HG02973 (cell line): ENCODE measurements at regions not wholly inside any gene's neighbourhood (a gene's known extent, or its start where the extent isn't known, plus 50 kb on each side); places are given as distances from the start of the nearest gene placed in this dataset.

Experiments used
- ATAC-seq: cut with Tn5 transposase; IDR thresholded peaks from one replicate; pipeline ENCODE4 v1.9.1; 2021; ENCODE audit warnings: moderate library complexity; ENCODE audit not compliant: unreplicated experiment

DNA sequence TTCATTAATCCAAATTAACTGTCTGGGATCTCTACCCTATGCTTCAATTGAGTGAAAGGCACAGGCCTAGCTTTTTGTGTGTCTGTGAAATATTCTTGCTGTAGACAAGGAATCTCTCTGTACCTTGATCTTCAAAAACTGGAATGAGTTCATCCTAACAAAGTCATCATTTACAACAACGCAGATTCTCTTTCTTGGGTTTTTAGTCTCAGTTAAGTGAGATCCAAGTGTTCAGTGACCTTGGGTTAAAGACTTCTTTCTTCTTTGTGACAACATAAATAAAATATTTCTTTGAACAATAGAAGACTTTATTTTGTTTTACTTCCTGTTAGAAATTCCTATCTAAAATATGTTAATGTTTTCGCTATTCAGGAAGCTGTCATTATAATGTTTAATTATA is 192.2 kb upstream of the LMNTD1 start:
- no peak for ATAC-seq

DNA sequence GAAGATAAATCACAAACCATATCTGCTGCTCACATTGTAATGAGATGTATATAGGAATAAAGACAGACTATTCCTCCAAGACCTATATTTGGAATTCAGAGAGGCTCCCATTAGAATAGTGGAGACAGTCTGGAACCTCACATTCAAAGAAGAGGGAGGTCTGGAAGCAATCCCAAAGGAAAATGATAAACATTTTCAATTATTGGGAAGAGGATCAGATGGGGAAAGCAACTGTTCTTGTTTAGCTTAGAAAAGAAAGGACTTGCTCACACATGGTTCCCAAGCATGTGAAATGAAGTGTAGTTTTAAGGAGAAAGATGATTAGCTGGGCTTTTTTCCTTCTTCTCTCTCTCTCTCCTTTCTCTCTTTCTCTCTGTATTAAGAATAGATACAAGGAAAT is 193.0 kb upstream of the LMNTD1 start:
- no peak for ATAC-seq

DNA sequence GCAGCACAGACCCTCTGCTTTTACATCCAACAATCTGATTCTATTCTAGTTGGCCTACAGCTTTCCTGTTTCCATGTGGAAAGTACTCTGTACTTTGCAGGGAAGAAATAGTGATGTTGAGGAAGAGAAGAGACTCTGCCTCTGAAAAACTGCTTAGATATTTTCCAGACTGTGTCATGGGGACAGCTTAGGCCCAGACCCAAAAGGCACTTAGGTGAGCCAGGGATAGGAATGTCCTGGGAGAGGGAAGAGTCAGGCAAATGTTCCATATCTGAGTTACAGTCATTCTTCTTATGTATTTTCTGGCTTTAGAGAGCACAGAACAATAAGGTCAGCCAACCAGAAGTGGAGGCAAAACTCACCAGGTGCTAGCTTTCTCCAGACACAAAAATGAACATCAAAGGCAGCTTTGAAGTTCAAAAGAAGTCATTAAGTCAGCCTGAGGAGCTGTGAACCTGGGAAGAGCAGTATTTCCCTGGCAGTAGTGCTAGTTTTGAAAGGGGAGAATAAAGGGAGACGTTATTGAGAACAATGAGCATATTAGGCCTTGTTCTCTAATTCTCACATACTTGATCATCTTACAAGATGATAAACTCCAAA is 199.7 kb upstream of the LMNTD1 start:
- no peak for ATAC-seq

DNA sequence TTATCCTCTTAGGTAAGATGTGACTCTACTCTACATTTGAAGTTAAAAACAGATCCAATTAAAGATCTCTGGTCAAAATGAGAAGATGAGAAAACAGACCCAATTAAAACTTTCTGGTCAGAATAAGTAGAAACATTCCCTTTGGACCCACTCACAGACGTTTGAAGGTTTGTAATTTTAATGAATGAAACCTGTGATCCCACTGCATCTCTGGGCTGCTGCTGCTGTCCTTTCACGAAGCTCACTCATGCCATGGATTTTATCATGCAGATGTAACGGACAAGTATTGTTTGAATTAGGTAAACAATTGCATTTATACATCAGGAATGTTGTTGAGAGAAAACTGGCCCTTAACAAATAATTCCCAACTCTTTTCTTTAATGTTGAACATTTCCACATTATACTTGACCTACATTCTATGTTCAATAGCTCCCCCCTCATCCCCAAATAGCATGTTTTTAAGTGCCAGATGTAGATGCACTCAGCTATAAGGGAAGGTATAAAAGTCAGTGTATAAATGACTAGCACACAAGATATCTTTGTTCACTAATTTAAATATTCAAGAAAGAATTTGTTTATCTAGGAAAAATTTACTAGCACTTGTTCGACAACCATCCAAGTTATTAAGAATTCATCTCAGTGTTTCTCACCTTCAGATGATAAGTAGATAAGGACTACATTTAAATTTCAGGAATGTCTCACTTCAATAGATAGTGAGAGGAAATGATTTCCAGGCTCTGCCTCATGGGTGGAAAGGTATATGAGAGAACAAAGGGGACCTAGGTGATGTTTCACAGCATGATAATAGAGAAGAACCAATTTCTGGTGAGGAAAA is 202.3 kb upstream of the LMNTD1 start:
- no peak for ATAC-seq

DNA sequence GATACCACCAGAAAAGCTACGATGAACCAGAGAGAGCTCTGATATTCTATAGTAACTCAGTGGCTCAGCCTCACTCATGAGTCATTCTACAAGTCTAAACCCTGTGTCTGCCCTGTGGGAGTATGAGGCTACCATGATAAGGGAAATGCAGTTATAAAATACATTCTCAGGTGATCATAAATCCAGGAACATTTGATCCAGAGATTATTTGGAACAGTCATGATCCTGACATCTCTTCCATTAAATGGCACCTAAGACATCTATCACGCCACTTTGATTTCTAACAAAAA is 202.6 kb upstream of the RASSF8 start:
- ATAC-seq, result no peak

DNA sequence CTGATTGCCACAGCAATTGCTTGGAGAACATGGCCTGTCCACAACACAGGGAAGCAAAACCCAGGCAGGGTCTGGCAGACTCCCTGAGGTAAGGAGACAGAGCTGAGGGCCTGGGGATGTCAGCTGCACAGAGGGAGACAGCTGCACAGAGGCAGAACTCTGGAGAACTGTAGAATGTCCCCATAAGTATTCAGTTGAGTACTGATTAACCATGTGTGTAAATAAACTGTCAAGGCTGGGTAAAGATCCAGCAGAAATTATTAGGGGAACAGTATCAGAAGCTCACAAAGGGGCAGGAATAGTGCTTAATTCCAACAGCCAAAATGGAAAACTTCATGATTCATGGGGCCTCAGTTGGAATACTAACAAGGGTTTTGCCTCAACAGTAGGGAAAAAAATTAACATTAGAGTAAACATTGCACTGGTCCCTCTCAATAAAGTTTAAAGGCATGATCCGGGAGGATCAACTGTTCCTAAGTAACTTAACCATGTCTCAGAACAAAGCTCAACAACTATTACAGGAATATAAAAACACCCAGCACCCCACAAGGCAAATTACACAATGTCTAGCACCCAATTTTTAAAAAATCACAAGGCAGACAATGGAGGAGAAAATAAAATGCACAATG is 201.3 kb upstream of the RASSF8 start:
- no peak for ATAC-seq

DNA sequence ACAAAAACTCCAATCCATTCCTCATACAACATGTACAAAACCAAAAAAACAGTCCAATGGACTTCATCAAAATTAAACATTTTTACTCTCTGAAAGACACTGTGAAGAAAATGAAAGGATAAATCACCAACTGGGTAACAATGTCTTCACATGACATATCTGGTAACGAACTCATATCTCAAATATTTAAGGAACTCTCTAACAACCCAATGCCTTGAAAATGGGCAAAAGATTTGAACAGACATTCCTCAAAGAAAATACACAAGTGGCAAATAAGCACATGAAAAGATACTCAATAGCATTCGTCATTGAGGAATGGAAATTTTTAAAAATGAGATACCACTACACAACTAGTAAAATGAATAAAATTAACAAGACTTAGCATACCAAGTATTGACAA is 198.7 kb upstream of the RASSF8 start:
- no peak for ATAC-seq

DNA sequence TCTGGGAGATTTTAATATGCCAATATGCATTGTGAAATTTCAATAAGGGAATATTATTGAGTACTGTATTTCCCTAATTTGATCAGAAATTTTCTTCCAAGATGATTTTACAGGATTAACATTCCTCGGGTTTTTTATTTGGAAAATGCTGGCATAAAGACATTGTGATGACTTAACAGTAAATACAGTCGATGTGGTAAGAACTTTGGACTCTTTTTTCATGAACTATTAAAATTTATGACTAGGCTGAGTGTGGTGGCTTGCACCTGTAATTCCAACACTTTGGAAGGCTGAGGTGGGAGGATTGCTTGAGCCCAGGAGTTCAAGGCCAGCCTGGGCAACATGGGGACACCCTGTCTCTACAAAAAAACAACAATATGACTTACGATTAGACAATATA is 197.1 kb upstream of the RASSF8 start:
- ATAC-seq, result no peak

DNA sequence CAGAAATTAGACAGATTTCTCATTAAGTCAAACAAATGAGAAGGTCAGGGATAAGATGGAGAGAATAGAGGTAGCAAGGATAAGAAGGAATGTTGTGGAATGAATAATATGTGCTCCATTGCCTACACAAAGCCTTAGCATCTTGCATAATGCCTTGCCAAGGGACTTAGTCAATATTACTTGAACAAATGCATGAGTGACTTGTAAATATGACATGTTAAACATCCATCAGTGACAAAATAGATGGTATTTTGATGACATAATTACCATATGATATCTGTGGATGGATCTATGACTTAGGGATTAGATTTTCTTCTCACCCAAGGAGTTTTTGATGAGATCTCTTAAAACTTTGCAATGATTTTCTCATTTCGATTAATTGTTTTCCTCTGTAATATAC is 194.1 kb upstream of the RASSF8 start:
- no peak for ATAC-seq

DNA sequence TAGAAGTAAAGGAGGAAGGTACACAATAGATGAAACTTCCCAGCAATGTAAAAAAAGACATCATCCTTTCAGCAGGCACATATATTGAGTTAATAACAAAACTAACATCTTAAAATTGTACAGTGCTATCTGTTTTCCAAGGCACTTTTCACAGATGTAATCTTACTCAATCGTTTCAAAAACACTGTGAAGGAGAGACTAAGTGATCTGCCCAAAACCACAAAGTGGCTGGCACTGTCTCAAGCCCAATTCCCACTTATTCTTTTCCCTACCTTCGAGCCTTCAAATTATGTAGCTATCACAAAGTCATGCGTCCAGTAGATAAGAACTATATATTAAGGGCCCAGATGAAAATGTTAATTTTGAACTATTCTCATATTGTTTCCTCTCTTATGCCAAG is 193.6 kb upstream of the RASSF8 start:
- ATAC-seq, result no peak

DNA sequence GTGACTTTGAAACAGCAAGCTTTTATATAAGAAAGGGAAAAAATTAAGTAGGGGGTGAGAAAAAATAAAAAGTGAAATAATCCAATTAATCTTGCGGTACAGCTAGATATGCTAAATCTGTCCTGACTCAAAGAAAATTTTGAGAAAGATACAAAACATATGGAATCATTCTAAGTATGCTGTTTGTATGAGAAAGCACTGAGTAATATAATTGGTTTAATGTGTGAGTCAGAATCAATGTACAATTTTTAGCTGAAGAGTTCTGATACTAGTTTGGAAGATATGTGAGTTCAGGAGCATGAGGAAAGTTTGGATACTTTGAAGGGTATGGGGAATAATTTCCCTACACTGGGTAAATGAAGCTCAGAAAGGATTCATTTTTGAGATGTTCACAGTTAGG is 190.9 kb upstream of the RASSF8 start:
- ATAC-seq, result no peak

DNA sequence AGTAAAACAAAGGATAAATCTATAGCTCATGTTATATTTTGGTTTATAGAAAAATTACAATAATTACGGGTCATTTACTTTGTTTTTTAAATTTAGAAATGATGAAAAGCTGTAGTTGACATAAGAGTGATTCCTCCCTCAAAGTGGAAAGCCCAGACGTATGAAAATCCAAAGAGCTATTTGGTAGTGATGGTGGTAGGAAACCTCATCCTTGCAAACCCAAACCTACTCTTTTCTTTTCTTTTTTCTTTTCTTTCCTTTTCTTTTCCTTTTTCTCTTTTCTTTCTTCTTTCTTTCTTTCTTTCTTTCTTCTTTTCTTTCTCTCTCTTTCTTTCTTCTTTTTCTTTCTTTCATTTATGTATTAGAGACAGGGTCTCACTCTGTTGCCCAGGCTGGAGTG is 190.3 kb upstream of the RASSF8 start:
- no peak for ATAC-seq

DNA sequence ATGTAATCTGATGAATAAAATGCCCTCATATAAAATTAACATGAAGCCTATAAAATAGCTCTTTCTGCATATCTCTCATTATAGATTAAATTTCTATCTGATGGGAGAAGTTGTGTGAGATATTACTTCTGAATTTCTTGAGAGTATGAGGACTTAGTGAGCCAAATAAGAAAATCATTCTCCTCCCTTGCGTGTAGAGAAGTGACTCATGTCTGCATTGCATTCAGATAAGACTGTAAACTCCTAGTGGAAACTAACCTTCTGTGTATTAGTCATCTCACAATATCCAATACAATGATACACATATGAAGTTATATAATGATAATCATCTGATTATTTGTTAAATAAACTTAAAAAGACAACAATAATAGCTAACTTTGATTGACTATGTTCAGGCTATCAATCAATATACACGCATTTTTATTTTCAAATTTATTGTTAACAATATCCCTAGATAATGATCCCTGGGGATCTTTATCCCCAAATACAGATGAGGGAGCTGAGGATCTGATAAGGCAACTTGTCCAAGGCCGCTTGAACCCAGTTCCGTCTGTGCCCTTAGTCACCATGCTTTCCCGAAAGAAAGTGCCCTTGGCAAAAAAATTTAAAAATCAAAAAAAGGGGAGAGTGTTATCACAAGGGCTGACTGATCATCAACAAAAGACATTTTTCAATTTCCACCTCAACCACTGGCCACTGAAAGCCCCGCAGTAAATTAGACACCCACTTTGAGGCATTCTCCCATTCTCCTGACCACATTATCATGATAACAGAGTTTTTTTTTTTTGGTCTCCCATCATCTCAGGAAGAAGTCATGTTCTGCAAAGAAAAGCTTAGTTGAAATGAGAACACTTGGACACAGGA is 189.2 kb upstream of the RASSF8 start:
- ATAC-seq, result no peak

DNA sequence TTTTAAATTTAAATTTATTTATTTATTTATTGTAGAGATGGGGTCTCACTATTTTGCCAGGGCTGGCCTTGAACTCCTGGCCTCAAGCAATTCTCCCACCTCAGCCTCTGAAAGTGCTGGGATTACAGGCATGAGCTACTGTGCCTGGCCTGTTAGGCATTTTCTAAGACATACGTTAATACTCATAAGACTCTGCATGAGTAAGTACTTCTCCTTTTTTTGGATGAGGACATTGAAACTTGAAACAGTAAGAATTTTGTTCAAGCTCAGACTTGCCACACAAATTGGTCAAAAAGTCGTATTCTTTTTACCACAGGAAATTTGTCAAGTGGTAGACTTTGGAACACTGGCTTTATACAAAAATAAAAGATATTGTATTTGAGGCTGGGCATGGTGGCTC is 187.4 kb upstream of the RASSF8 start:
- ATAC-seq, result peak; percentile 62

DNA sequence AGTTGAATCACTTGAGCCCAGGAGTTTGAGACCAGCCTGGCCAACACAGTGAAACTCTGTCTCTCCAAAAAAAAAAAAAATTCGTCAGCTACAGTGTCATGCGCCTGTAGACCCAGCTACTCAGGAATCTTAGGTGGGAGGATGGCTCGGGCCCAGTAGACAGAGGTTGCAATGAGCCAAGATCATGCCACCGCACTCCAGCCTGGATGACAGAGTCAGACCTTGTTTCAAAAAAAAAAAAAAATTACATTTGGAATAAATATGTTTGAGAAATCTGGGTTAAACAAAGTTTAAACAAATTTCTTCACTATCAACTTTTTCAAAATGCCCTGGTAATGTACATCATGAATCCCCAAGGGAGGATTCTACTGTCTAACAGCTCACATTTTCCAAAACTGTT is 187.0 kb upstream of the RASSF8 start:
- ATAC-seq, result no peak

DNA sequence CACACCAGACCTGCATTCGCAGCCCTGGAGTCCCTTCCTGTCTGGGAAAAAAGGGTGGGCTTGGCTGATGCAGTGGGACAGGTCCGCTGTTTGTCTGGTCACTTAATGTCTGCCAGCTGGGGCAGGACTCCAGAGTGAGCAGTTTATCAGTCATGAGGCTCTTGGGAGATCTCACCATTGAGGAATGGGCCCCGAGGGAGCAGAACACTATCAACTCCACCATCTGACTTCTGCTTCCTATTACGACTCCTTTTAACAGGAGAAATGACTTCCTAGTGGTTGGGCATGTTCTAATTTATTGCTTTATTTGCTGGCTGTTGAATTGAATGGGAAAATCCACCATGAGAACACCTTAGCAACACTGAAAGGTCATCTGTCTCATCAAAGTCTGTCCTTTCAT is 182.5 kb upstream of the RASSF8 start:
- ATAC-seq, result no peak

DNA sequence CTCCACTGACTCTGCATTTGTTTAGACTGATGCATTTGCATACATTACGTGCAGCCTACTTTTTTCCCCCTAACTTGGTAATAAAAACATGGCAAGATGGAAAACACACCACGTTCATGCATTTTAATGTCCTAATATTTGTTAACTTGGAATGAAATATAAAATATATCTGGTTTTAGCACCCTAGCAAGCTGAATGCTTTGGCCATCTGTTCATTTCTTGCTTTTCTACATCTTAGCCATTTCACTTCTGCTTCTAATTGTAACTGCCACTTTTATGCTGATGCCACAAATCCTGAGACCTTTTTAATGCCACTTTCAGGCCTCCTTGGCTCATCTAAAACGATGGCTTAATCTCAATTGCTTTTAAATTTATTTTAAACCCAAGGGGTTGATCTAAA is 177.7 kb upstream of the RASSF8 start:
- no peak for ATAC-seq

DNA sequence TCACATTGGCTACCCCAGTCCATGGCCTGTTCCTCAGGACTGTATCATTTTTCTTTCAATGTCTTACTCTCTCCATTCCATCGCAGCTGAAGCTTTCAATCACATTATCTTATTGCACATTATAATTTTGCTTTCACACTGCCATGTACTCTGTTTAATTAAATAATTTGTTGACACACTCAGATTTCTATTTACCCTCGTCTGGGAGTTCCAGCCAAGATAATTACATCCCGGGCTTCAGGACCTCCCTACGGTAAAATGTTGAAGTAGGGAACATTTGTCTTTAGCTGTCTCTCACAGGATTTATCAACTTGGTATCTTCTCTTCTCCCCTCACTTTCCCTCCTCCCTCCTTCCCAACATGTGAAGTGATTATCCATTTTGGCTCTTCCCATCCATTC is 177.2 kb upstream of the RASSF8 start:
- ATAC-seq, result no peak

DNA sequence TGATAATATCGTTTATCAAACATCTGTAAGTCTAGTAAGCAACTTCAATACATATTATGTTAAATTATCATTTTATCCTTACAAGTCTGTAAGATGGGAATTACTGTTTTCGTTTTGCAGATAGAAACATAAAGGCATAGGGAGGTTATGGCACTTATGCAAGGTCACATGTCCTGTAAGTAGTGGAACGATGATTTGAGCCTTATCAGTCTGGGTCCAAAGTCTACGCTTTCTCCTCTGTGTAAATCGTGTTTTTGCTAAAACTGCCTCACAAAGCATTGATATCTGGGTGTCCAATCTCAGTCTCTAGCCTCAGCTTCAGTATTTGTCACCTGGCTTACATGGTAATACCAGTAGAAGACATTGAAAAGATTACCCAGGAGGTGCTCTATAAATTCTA is 174.9 kb upstream of the RASSF8 start:
- ATAC-seq, result no peak

DNA sequence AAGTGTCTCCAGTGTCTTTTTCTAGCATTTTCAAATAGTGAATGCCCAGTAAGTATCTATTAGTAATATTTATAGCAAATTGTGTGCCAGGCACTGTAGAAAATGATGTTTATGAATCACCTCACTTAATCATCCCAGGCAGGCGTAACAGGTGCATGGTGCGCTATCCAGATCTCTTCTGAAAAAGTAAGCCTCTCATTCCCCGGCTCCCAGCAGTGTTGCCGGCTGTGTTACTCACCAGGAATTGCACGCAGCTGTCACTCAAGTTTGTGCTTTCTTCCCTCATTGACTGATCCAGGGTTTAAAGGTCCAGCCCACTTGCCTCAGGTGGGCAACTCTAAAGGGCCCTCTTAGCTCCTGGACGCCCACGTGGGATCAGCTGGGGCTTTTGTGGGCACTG is 173.8 kb upstream of the RASSF8 start:
- no peak for ATAC-seq

DNA sequence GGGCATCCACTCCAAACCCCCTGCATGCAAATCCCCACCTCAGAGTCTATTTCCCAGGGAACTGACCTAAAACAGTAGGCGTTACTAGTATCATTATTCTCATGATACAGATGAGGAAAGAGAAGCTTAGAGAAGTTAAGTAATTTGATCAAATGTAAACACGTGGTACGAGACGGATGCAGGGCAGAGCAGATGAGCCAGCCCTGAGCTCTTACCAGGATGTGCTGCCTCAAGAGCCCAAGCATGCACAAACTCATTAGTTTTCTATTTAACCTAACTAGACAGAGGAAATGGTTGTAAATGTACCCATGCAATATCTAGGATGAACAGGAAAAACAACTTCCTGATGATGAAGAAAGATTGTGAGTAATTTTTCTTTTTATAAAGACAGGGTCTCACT is 173.3 kb upstream of the RASSF8 start:
- ATAC-seq, result no peak

DNA sequence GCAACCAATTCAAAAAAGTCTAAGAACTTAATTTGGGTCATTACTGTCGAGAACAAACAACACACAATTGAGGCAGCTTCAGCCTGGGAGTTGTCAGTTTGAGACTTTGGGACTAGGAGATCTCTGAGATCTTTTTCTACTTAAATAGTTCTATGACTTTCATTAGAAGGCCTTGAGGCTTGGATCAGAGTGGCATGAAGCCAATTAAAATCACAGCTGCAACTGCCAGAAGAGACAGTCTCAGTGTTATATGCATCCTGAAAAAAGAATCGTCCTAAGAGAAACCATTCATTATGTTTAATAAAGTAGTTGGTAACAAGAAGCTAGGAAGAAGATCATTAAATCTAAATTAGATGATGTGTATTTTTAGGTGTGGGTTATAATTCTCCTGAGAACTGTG is 170.8 kb upstream of the RASSF8 start:
- no peak for ATAC-seq
